ENCODE measurements at regions not wholly inside any gene's neighbourhood (a gene's known extent, or its start where the extent isn't known, plus 50 kb on each side); places are given as distances from the start of the nearest gene placed in this dataset.

DNA sequence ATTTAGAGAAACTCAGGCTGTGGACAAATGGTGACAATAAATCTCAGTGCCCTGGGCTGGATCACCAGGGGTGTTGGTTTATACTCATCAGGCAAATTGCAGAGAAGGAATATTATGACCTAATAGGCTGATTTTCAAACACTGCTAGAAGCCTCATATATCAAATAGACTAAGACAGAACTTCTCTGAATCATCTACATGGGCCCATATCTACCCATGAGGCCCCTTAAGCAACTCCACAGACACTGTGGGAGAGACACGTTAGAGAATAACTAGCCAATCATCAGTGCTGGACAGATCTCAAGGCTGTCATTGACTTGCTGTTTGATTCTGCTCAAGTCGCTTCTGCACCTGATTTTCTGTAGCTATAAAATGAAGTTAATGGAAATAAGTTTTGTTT, 545.8 kb downstream of the SOX6 start:
- TF ChIP-seq, protein P1, sequence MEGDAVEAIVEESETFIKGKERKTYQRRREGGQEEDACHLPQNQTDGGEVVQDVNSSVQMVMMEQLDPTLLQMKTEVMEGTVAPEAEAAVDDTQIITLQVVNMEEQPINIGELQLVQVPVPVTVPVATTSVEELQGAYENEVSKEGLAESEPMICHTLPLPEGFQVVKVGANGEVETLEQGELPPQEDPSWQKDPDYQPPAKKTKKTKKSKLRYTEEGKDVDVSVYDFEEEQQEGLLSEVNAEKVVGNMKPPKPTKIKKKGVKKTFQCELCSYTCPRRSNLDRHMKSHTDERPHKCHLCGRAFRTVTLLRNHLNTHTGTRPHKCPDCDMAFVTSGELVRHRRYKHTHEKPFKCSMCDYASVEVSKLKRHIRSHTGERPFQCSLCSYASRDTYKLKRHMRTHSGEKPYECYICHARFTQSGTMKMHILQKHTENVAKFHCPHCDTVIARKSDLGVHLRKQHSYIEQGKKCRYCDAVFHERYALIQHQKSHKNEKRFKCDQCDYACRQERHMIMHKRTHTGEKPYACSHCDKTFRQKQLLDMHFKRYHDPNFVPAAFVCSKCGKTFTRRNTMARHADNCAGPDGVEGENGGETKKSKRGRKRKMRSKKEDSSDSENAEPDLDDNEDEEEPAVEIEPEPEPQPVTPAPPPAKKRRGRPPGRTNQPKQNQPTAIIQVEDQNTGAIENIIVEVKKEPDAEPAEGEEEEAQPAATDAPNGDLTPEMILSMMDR (IDR thresholded peaks at IDR 0.05) = no peak
- no peak for TF ChIP-seq POLR2A (IDR thresholded peaks at IDR 0.05)
